ENCODE measurements at regions not wholly inside any gene's neighbourhood (a gene's known extent, or its start where the extent isn't known, plus 50 kb on each side); places are given as distances from the start of the nearest gene placed in this dataset.

DNA sequence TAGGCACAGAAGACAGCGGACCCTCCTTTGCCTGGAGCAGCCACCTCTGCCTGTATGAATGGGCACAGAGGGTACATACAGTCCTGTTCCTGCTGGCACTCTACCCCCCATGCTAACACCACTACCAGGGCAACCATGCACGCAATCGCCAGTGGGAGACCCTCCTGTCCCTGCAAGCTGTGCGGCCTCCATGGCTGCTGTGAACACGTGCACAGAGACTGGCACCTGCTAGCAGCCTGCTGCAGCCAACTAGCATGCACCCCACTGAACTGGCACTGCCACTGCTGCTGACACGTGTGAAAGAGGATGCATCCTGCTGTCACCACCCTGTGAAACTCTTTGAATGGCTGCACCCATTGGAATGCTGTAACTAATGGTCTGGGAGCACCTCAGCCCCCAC is 885.2 kb upstream of the ARRDC3 start:
- TF ChIP-seq GATA3 (IDR thresholded peaks at IDR 0.05; ENCODE audit: low read depth, low read length) (no peak), GATA2 (IDR thresholded peaks at IDR 0.05; ENCODE audit: low read depth, low read length) (no peak)
